Transverse colon (tissue), 4 donors: ENCODE measurements at regions not wholly inside any gene's neighbourhood (a gene's known extent, or its start where the extent isn't known, plus 50 kb on each side); places are given as distances from the start of the nearest gene placed in this dataset.

Source experiments
- POLR2A ChIP-seq: fragments of 450-650 bp; IDR thresholded peaks from one replicate; pipeline ENCODE4 v1.6.1; 2016; ENCODE audit warnings: antibody characterized with exemption, mild to moderate bottlenecking, moderate library complexity
- POLR2AphosphoS5 ChIP-seq, 3 donors: sonication (generic); formaldehyde crosslinking; IDR thresholded peaks; one replicate each; pipeline ENCODE4 v1.6.1; 2016; ENCODE audit warnings: antibody characterized with exemption in 3 of 3
- TF ChIP-seq, protein P1 (sequence below), 5 experiments: fragments of 200-600 bp in 3 of 5; fragments of 450-650 bp in 2 of 5; sonication (generic) in 3 of 5; IDR thresholded peaks; 1 replicate in 2 of 5; 2 replicates in 3 of 5; pipeline ENCODE4 v1.5.1; 2016 to 2017; ENCODE audit warnings: antibody characterized with exemption in 5 of 5, inconsistent platforms in 3 of 5, mild to moderate bottlenecking in 2 of 5, moderate library complexity in 1 of 5

DNA sequence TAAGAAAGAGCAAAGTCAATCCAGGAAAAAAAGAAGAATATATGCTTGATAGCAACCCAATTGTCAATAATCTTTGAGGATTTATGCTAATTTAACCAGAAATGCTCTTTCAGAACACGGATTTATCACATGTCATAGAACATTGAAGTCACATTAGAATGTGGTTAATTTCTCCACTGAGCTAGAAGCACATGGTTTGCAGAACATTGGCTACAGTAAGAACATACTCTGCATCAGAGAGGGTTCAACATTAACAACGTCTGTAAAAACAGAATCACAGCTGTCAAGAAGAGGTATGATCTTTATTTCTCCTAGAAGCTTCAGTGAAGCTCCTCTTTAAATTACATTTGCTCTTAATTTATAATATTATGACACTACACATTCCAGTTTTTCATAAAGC is 619.7 kb upstream of the AGTR1 start:
- TF ChIP-seq POLR2A (no peak), POLR2AphosphoS5 (IDR thresholded peaks at IDR 0.05) (no peak)
- TF ChIP-seq, protein P1, sequence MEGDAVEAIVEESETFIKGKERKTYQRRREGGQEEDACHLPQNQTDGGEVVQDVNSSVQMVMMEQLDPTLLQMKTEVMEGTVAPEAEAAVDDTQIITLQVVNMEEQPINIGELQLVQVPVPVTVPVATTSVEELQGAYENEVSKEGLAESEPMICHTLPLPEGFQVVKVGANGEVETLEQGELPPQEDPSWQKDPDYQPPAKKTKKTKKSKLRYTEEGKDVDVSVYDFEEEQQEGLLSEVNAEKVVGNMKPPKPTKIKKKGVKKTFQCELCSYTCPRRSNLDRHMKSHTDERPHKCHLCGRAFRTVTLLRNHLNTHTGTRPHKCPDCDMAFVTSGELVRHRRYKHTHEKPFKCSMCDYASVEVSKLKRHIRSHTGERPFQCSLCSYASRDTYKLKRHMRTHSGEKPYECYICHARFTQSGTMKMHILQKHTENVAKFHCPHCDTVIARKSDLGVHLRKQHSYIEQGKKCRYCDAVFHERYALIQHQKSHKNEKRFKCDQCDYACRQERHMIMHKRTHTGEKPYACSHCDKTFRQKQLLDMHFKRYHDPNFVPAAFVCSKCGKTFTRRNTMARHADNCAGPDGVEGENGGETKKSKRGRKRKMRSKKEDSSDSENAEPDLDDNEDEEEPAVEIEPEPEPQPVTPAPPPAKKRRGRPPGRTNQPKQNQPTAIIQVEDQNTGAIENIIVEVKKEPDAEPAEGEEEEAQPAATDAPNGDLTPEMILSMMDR (IDR thresholded peaks at IDR 0.05): no peak
